ENCODE measurements at regions not wholly inside any gene's neighbourhood (a gene's known extent, or its start where the extent isn't known, plus 50 kb on each side); places are given as distances from the start of the nearest gene placed in this dataset.
A peak's percentile ranks its signal among the peaks of the same experiment; 100 is the strongest.
"Not testable (repeated sequence)": the region's sequence is repeated elsewhere in the genome, so short reads cannot be mapped to it uniquely, and the experiment has no call there.

GRCh38 chr21:8194042-8194441 lies 2327.3 kb upstream of the TPTE start:
- not testable (repeated sequence) for H3K4me1 Mint-ChIP-seq; H3K27me3 Mint-ChIP-seq (ENCODE audit: low read depth); H3K4me3 Mint-ChIP-seq; DNase-seq (ENCODE audit: low spot score in 2 of 2, unreplicated experiment in 2 of 2); H3K27ac Mint-ChIP-seq; H3K36me3 Mint-ChIP-seq; H3K9me3 Mint-ChIP-seq

GRCh38 chr21:8197377-8198027 lies 2323.9 kb upstream of the TPTE start:
- H3K4me3 Mint-ChIP-seq; H3K36me3 Mint-ChIP-seq; H3K4me1 Mint-ChIP-seq; H3K9me3 Mint-ChIP-seq; DNase-seq (ENCODE audit: low spot score in 2 of 2, unreplicated experiment in 2 of 2); H3K27me3 Mint-ChIP-seq (ENCODE audit: low read depth); H3K27ac Mint-ChIP-seq: not testable (repeated sequence)

- H3K27ac Mint-ChIP-seq; H3K36me3 Mint-ChIP-seq; H3K9me3 Mint-ChIP-seq; H3K4me3 Mint-ChIP-seq; H3K4me1 Mint-ChIP-seq; DNase-seq (ENCODE audit: low spot score in 2 of 2, unreplicated experiment in 2 of 2); H3K27me3 Mint-ChIP-seq (ENCODE audit: low read depth): not testable (repeated sequence)
Observed at GRCh38 chr21:8205094-8205891, 2316.1 kb upstream of the TPTE start.

- H3K9me3 Mint-ChIP-seq; H3K27ac Mint-ChIP-seq; DNase-seq (ENCODE audit: low spot score in 2 of 2, unreplicated experiment in 2 of 2); H3K27me3 Mint-ChIP-seq (ENCODE audit: low read depth); H3K36me3 Mint-ChIP-seq; H3K4me3 Mint-ChIP-seq; H3K4me1 Mint-ChIP-seq: not testable (repeated sequence)
Observed at GRCh38 chr21:8205892-8206188, 2315.5 kb upstream of the TPTE start.

- DNase-seq (ENCODE audit: low spot score in 2 of 2, unreplicated experiment in 2 of 2), result peak; percentile 99 to 100
- H3K4me1 Mint-ChIP-seq; H3K27me3 Mint-ChIP-seq (ENCODE audit: low read depth); H3K9me3 Mint-ChIP-seq; H3K36me3 Mint-ChIP-seq; H3K4me3 Mint-ChIP-seq; H3K27ac Mint-ChIP-seq: not testable (repeated sequence)
Observed at GRCh38 chr21:8212986-8213550, 2308.3 kb upstream of the TPTE start.

- H3K27me3 Mint-ChIP-seq (ENCODE audit: low read depth); H3K36me3 Mint-ChIP-seq; H3K4me1 Mint-ChIP-seq; DNase-seq (ENCODE audit: low spot score in 2 of 2, unreplicated experiment in 2 of 2); H3K4me3 Mint-ChIP-seq; H3K9me3 Mint-ChIP-seq; H3K27ac Mint-ChIP-seq: not testable (repeated sequence)
Observed at GRCh38 chr21:8214539-8214938, 2306.8 kb upstream of the TPTE start.

- H3K9me3 Mint-ChIP-seq; H3K4me3 Mint-ChIP-seq; H3K4me1 Mint-ChIP-seq; DNase-seq (ENCODE audit: low spot score in 2 of 2, unreplicated experiment in 2 of 2); H3K27me3 Mint-ChIP-seq (ENCODE audit: low read depth); H3K27ac Mint-ChIP-seq; H3K36me3 Mint-ChIP-seq: not testable (repeated sequence)
Observed at GRCh38 chr21:8229366-8230150, 2291.8 kb upstream of the TPTE start.

GRCh38 chr21:8231252-8231651 lies 2290.1 kb upstream of the TPTE start:
- H3K27ac Mint-ChIP-seq; H3K27me3 Mint-ChIP-seq (ENCODE audit: low read depth); DNase-seq (ENCODE audit: low spot score in 2 of 2, unreplicated experiment in 2 of 2); H3K4me3 Mint-ChIP-seq; H3K36me3 Mint-ChIP-seq; H3K4me1 Mint-ChIP-seq; H3K9me3 Mint-ChIP-seq: not testable (repeated sequence)

GRCh38 chr21:8233000-8233399 lies 2288.4 kb upstream of the TPTE start:
- H3K36me3 Mint-ChIP-seq; H3K27me3 Mint-ChIP-seq (ENCODE audit: low read depth); H3K4me3 Mint-ChIP-seq; H3K27ac Mint-ChIP-seq; H3K4me1 Mint-ChIP-seq; H3K9me3 Mint-ChIP-seq: not testable (repeated sequence)
- DNase-seq (ENCODE audit: low spot score in 2 of 2, unreplicated experiment in 2 of 2), result peak in 1 of 2 experiments; percentile 36

- not testable (repeated sequence) for H3K27ac Mint-ChIP-seq; H3K4me1 Mint-ChIP-seq; H3K4me3 Mint-ChIP-seq; H3K27me3 Mint-ChIP-seq (ENCODE audit: low read depth); H3K36me3 Mint-ChIP-seq; H3K9me3 Mint-ChIP-seq
- peak in 1 of 2 experiments; percentile 31 for DNase-seq (ENCODE audit: low spot score in 2 of 2, unreplicated experiment in 2 of 2)
Observed at GRCh38 chr21:8234059-8234458, 2287.3 kb upstream of the TPTE start.

GRCh38 chr21:8244723-8245641 lies 2276.4 kb upstream of the TPTE start:
- DNase-seq (ENCODE audit: low spot score in 2 of 2, unreplicated experiment in 2 of 2); H3K36me3 Mint-ChIP-seq; H3K9me3 Mint-ChIP-seq; H3K27ac Mint-ChIP-seq; H3K4me3 Mint-ChIP-seq; H3K27me3 Mint-ChIP-seq (ENCODE audit: low read depth); H3K4me1 Mint-ChIP-seq: not testable (repeated sequence)

- not testable (repeated sequence) for DNase-seq (ENCODE audit: low spot score in 2 of 2, unreplicated experiment in 2 of 2); H3K27me3 Mint-ChIP-seq (ENCODE audit: low read depth); H3K9me3 Mint-ChIP-seq; H3K27ac Mint-ChIP-seq; H3K4me3 Mint-ChIP-seq; H3K4me1 Mint-ChIP-seq; H3K36me3 Mint-ChIP-seq
Observed at GRCh38 chr21:8245642-8246402, 2275.6 kb upstream of the TPTE start.

GRCh38 chr21:8251701-8252100 lies 2269.7 kb upstream of the TPTE start:
- H3K4me3 Mint-ChIP-seq; H3K27me3 Mint-ChIP-seq (ENCODE audit: low read depth); DNase-seq (ENCODE audit: low spot score in 2 of 2, unreplicated experiment in 2 of 2); H3K9me3 Mint-ChIP-seq; H3K4me1 Mint-ChIP-seq; H3K27ac Mint-ChIP-seq; H3K36me3 Mint-ChIP-seq: not testable (repeated sequence)

Measured in mesothelial cell of epicardium (in vitro differentiated cells).